ENCODE measurements at regions not wholly inside any gene's neighbourhood (a gene's known extent, or its start where the extent isn't known, plus 50 kb on each side); places are given as distances from the start of the nearest gene placed in this dataset.

DNA sequence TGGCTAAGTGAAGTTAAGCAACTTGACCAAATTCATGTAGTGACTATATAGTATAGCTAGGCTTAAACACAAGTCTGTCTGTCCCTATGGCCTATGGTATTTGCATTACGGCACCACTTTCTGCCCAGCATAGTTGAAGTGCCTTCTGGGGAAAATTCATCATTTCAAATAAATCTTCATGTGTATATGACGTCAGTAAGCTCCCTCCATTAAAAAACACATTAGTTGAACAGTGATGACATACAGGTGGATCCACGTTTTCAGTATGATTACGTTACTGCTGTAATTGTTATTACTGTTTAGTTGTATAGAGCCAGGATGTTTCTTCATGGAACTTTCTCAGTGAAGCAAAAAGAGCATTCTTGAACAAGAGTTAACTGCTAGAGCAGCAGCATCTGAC, 96.2 kb downstream of the TENT5A start:
- TF ChIP-seq, protein P1, sequence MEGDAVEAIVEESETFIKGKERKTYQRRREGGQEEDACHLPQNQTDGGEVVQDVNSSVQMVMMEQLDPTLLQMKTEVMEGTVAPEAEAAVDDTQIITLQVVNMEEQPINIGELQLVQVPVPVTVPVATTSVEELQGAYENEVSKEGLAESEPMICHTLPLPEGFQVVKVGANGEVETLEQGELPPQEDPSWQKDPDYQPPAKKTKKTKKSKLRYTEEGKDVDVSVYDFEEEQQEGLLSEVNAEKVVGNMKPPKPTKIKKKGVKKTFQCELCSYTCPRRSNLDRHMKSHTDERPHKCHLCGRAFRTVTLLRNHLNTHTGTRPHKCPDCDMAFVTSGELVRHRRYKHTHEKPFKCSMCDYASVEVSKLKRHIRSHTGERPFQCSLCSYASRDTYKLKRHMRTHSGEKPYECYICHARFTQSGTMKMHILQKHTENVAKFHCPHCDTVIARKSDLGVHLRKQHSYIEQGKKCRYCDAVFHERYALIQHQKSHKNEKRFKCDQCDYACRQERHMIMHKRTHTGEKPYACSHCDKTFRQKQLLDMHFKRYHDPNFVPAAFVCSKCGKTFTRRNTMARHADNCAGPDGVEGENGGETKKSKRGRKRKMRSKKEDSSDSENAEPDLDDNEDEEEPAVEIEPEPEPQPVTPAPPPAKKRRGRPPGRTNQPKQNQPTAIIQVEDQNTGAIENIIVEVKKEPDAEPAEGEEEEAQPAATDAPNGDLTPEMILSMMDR (IDR thresholded peaks at IDR 0.05): no peak
- no peak for TF ChIP-seq POLR2A (IDR thresholded peaks at IDR 0.05)

Data from lower leg skin (tissue), 3 donors.